ENCODE measurements at regions not wholly inside any gene's neighbourhood (a gene's known extent, or its start where the extent isn't known, plus 50 kb on each side); places are given as distances from the start of the nearest gene placed in this dataset.

- Histone ChIP-seq H3K36me3 (ENCODE audit: control insufficient read depth, insufficient read depth, low read length) (no peaks in the 10 kb centered on the region), H3K4me1 (ENCODE audit: control insufficient read depth, insufficient read depth, low read length) (no peaks in the 10 kb centered on the region), H3K27me3 (ENCODE audit: control insufficient read depth, insufficient read depth, low read length) (no peaks in the 10 kb centered on the region), H3K9me3 (ENCODE audit: control insufficient read depth, insufficient read depth, low read depth, low read length) (no peaks in the 10 kb centered on the region), H3K4me3 (ENCODE audit: low read depth in 2 of 2, low read length in 2 of 2) (no peak overlapping the region), H3K27ac (ENCODE audit: low read length) (no peak overlapping the region)
- CTCF ChIA-PET, result no interaction called here
- TF ChIP-seq TCF7L2 (IDR thresholded peaks at IDR 0.05; ENCODE audit: low read depth, low read length) (no peak), REST (IDR thresholded peaks at IDR 0.05; ENCODE audit: insufficient read depth in 1 of 2, low read depth in 2 of 2, low read length in 1 of 2) (no peak)
- POLR2A ChIA-PET, result interaction anchor here (0.6 kb wide), 1 partner anchor 28 kb away, joined by 4 read pairs; no protein-coding TSS in a partner anchor
- BruUV-seq (replicated peaks), result no TSS peak
- DNase-seq (ENCODE audit: low read depth, low spot score) (no peak), ATAC-seq (no peak)
- intact Hi-C loops (cut with micrococcal nuclease; ENCODE audit: unreplicated experiment) (no loop called here), in situ Hi-C loops (cut with HindIII; ENCODE audit: low pct_unique_long_range_greater_than_20kb, low sequenced_read_pairs) (no loop called here)
These were observed 149.3 kb upstream of the TCF4 start for GRCh38 chr18:55737266-55737665.

GRCh38 chr18:55735969-55736368, 148.0 kb upstream of the TCF4 start:
- POLR2A ChIA-PET, result no interaction called here
- Histone ChIP-seq H3K9me3 (ENCODE audit: control insufficient read depth, insufficient read depth, low read depth, low read length) (no peaks in the 10 kb centered on the region), H3K4me3 (ENCODE audit: low read depth in 2 of 2, low read length in 2 of 2) (no peak overlapping the region), H3K36me3 (ENCODE audit: control insufficient read depth, insufficient read depth, low read length) (no peaks in the 10 kb centered on the region), H3K27me3 (ENCODE audit: control insufficient read depth, insufficient read depth, low read length) (no peaks in the 10 kb centered on the region), H3K4me1 (ENCODE audit: control insufficient read depth, insufficient read depth, low read length) (no peaks in the 10 kb centered on the region), H3K27ac (ENCODE audit: low read length) (no peak overlapping the region)
- ATAC-seq, result no peak
- in situ Hi-C loops (cut with HindIII; ENCODE audit: low pct_unique_long_range_greater_than_20kb, low sequenced_read_pairs), result no loop called here
- CTCF ChIA-PET, result no interaction called here
- no peak for DNase-seq (ENCODE audit: low read depth, low spot score)
- no peak for TF ChIP-seq SIN3A (IDR thresholded peaks at IDR 0.05; ENCODE audit: borderline replicate concordance, insufficient read depth, low read depth, low read length)
- TF ChIP-seq POLR2AphosphoS5 (IDR thresholded peaks at IDR 0.05; ENCODE audit: low read depth, low read length), result no peak
- TF ChIP-seq, protein P1, sequence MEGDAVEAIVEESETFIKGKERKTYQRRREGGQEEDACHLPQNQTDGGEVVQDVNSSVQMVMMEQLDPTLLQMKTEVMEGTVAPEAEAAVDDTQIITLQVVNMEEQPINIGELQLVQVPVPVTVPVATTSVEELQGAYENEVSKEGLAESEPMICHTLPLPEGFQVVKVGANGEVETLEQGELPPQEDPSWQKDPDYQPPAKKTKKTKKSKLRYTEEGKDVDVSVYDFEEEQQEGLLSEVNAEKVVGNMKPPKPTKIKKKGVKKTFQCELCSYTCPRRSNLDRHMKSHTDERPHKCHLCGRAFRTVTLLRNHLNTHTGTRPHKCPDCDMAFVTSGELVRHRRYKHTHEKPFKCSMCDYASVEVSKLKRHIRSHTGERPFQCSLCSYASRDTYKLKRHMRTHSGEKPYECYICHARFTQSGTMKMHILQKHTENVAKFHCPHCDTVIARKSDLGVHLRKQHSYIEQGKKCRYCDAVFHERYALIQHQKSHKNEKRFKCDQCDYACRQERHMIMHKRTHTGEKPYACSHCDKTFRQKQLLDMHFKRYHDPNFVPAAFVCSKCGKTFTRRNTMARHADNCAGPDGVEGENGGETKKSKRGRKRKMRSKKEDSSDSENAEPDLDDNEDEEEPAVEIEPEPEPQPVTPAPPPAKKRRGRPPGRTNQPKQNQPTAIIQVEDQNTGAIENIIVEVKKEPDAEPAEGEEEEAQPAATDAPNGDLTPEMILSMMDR (IDR thresholded peaks at IDR 0.05), result no peak
- no peak for TF ChIP-seq TCF7L2 (IDR thresholded peaks at IDR 0.05; ENCODE audit: low read depth, low read length)
- no peak for TF ChIP-seq REST (IDR thresholded peaks at IDR 0.05; ENCODE audit: insufficient read depth in 1 of 2, low read depth in 2 of 2, low read length in 1 of 2)
- BruUV-seq (replicated peaks), result no TSS peak
- intact Hi-C loops (cut with micrococcal nuclease; ENCODE audit: unreplicated experiment), result no loop called here

Data from Panc1 (cell line).